A549 (cell line): ENCODE measurements at regions not wholly inside any gene's neighbourhood (a gene's known extent, or its start where the extent isn't known, plus 50 kb on each side); places are given as distances from the start of the nearest gene placed in this dataset.

Experiments
- ATAC-seq, 2 experiments: fragments of 200-7000 bp in 1 of 2; fragments of >200 bp in 1 of 2; cut with Nextera tagmentation in 1 of 2; cut with Tn5 transposase in 1 of 2; 3 replicates each; pipeline versions ENCODE4 v1.8.0 to v1.9.1; 2018 to 2020; ENCODE audit warnings: mild to moderate bottlenecking in 1 of 2, moderate library complexity in 1 of 2
- CTCF ChIA-PET: fragments of 300-600 bp; sonication (Branson Sonifier 250); formaldehyde crosslinking; extraction: SDS; loops from one replicate; lab custom pipeline; 2021; ENCODE audit warnings: antibody characterized with exemption, inconsistent platforms; lab: Yijun Ruan, JAX
- POLR2A ChIA-PET: fragments of 350-600 bp; formaldehyde crosslinking; extraction: SDS; loops from one replicate; lab custom pipeline; 2021; ENCODE audit warnings: antibody characterized with exemption, inconsistent platforms; lab: Yijun Ruan, JAX
- DNase-seq, 2 experiments: peaks; one replicate each; pipeline versions ENCODE4 v3.0.0 to v3.0.0-alpha.2; 2011 to 2016; ENCODE audit warnings: low read depth in 1 of 2, low spot score in 1 of 2
- FAIRE-seq: peaks from 2 replicates; lab custom pipeline; 2011; peaks lifted over from hg19 to GRCh38; lab: Jason Lieb, UNC
- H3K27ac ChIP-seq, 2 experiments: fragments of >200 bp; sonication (Bioruptor Twin); formaldehyde crosslinking; 3 replicates each; pipeline ENCODE4 v1.5.1; 2016 to 2017
- H3K4me1 ChIP-seq: fragments of >200 bp; sonication (Bioruptor Twin); formaldehyde crosslinking; 3 replicates; pipeline ENCODE4 v1.6.1; 2016
- H3K4me2 ChIP-seq: fragments of >200 bp; sonication (Bioruptor Twin); formaldehyde crosslinking; 3 replicates; pipeline ENCODE4 v1.6.1; 2016
- H3K4me3 ChIP-seq: fragments of >200 bp; sonication (Bioruptor Twin); formaldehyde crosslinking; 3 replicates; pipeline ENCODE4 v1.5.1; 2016
- H3K9me3 ChIP-seq: fragments of >200 bp; sonication (Bioruptor Twin); formaldehyde crosslinking; 3 replicates; pipeline ENCODE4 v1.6.1; 2016
- BHLHE40 ChIP-seq: IDR thresholded peaks from 2 replicates; pipeline ENCODE4 v1.6.1; 2012; ENCODE audit warnings: low read depth, low read length, inconsistent platforms
- CBX2 ChIP-seq: fragments of 200-600 bp; sonication (generic); IDR thresholded peaks from 2 replicates; pipeline ENCODE4 v1.6.1; 2016; ENCODE audit warnings: low read depth, mild to moderate bottlenecking, borderline replicate concordance
- CBX8 ChIP-seq: fragments of 200-600 bp; sonication (generic); IDR thresholded peaks from 2 replicates; pipeline ENCODE4 v1.6.1; 2016
- CHD4 ChIP-seq: fragments of 200-600 bp; sonication (generic); IDR thresholded peaks from 2 replicates; pipeline ENCODE4 v1.6.1; 2016; ENCODE audit warnings: antibody characterized with exemption, mild to moderate bottlenecking, borderline replicate concordance
- CTCF ChIP-seq: fragments of >200 bp; sonication (Bioruptor Twin); formaldehyde crosslinking; IDR thresholded peaks from 3 replicates; pipeline ENCODE4 v1.5.1; 2016
- EHF ChIP-seq: fragments of 250-450 bp; sonication (Bioruptor Pico); IDR thresholded peaks from 2 replicates; pipeline ENCODE4 v1.5.0; 2020; ENCODE audit warnings: mild to moderate bottlenecking
- EP300 ChIP-seq, 2 experiments: fragments of >200 bp; sonication (Bioruptor Twin); formaldehyde crosslinking; IDR thresholded peaks; 2 replicates in 1 of 2; 3 replicates in 1 of 2; pipeline ENCODE4 v1.6.1; 2016 to 2017
- HOXB5 ChIP-seq: fragments of 250-450 bp; sonication (Bioruptor Pico); IDR thresholded peaks from 2 replicates; pipeline ENCODE4 v1.5.0; 2020; ENCODE audit warnings: mild to moderate bottlenecking, moderate library complexity
- JUNB ChIP-seq: fragments of >200 bp; sonication (Bioruptor Twin); formaldehyde crosslinking; IDR thresholded peaks from 2 replicates; pipeline ENCODE4 v1.6.1; 2016
- KDM5A ChIP-seq: fragments of 200-600 bp; sonication (generic); IDR thresholded peaks from 2 replicates; pipeline ENCODE4 v1.6.1; 2016; ENCODE audit warnings: antibody characterized with exemption, mild to moderate bottlenecking
- MAZ ChIP-seq: fragments of 150-350 bp; IDR thresholded peaks from 2 replicates; pipeline ENCODE4 v1.6.1; 2014; ENCODE audit warnings: antibody characterized with exemption, low read depth, low read length, borderline replicate concordance
- NFE2L2 ChIP-seq: fragments of 150-350 bp; conservative IDR thresholded peaks from 2 replicates; pipeline ENCODE4 v1.6.1; 2014; ENCODE audit warnings: low read length
- NR3C1 ChIP-seq: fragments of >200 bp; sonication (Bioruptor Twin); formaldehyde crosslinking; IDR thresholded peaks from 3 replicates; pipeline ENCODE4 v1.6.1; 2017
- PHF8 ChIP-seq: fragments of 200-600 bp; sonication (generic); IDR thresholded peaks from 2 replicates; pipeline ENCODE4 v1.6.1; 2016; ENCODE audit warnings: low read depth, mild to moderate bottlenecking, antibody characterized with exemption, moderate library complexity, borderline replicate concordance
- POLR2AphosphoS2 ChIP-seq: conservative IDR thresholded peaks from 2 replicates; pipeline ENCODE4 v1.6.1; 2012; ENCODE audit warnings: low read length, improper control_type of control experiment, inconsistent platforms
- RAD21 ChIP-seq, 2 experiments: fragments of >200 bp in 1 of 2; sonication (Bioruptor Twin) in 1 of 2; formaldehyde crosslinking in 1 of 2; IDR thresholded peaks in 1 of 2; conservative IDR thresholded peaks in 1 of 2; 2 replicates in 1 of 2; 3 replicates in 1 of 2; pipeline ENCODE4 v1.6.1; 2012 to 2018; ENCODE audit warnings: inconsistent platforms in 1 of 2
- RARB ChIP-seq: fragments of 250-450 bp; sonication (Bioruptor Pico); IDR thresholded peaks from 2 replicates; pipeline ENCODE4 v1.8.0; 2021; ENCODE audit warnings: mild to moderate bottlenecking, moderate library complexity
- RCOR1 ChIP-seq: fragments of 150-350 bp; IDR thresholded peaks from 2 replicates; pipeline ENCODE4 v1.6.1; 2014; ENCODE audit warnings: antibody characterized with exemption, low read length, low read depth
- RFX5 ChIP-seq: fragments of 450-650 bp; IDR thresholded peaks from 2 replicates; pipeline ENCODE4 v1.7.1; 2014; ENCODE audit warnings: antibody characterized with exemption, mild to moderate bottlenecking, moderate library complexity
- SMC3 ChIP-seq: fragments of >200 bp; sonication (Bioruptor Twin); formaldehyde crosslinking; IDR thresholded peaks from 3 replicates; pipeline ENCODE4 v1.6.1; 2018; ENCODE audit warnings: inconsistent platforms
- SREBF2 ChIP-seq: fragments of 450-650 bp; IDR thresholded peaks from 2 replicates; pipeline ENCODE4 v1.6.1; 2014; ENCODE audit warnings: mild to moderate bottlenecking, moderate library complexity
- WGBS: methylation state at CpG from one replicate; pipeline ENCODE4 v1.1.6; 2017; ENCODE audit errors: missing lambda C conversion rate; 5-methylcytosine and 5-hydroxymethylcytosine counted together
- TF ChIP-seq, protein P1 (sequence below): IDR thresholded peaks from 2 replicates; pipeline ENCODE4 v1.6.1; 2012
- TF ChIP-seq, protein P2 (sequence below): fragments of >200 bp; sonication (Bioruptor Twin); formaldehyde crosslinking; IDR thresholded peaks from 3 replicates; pipeline ENCODE4 v1.6.1; 2016
- TF ChIP-seq, protein P3 (sequence below): fragments of >200 bp; sonication (Bioruptor Twin); formaldehyde crosslinking; IDR thresholded peaks from 2 replicates; pipeline ENCODE4 v1.6.1; 2016
- TF ChIP-seq, protein P4 (sequence below): fragments of 250-450 bp; sonication (Bioruptor Pico); IDR thresholded peaks from 2 replicates; pipeline ENCODE4 v1.5.0; 2020; ENCODE audit warnings: low read depth, mild to moderate bottlenecking, moderate library complexity
- TF ChIP-seq, protein P5 (sequence below): fragments of 250-450 bp; sonication (Bioruptor Pico); IDR thresholded peaks from 2 replicates; pipeline ENCODE4 v1.5.0; 2021; ENCODE audit warnings: mild to moderate bottlenecking, moderate library complexity, borderline replicate concordance

DNA sequence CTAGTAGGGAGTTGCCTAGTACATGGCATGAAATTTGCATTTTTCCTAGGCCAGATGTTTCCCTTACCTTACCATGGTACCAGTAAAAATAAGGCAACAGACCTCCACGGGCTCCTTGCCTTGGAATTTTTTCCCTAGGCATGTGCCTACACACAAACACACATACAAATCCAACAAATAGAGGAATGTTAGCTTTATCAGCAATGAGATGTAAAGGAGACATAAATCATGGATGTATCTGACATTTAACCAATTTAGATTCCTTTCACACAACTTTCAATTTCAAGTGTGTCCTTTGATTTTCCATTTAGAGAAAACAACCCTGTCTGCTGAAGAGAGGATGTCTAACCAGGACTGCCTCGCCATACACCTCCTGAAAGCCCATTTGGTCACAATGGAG, 209.7 kb upstream of the SP4 start:
- TF ChIP-seq, protein P1, sequence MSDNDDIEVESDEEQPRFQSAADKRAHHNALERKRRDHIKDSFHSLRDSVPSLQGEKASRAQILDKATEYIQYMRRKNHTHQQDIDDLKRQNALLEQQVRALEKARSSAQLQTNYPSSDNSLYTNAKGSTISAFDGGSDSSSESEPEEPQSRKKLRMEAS = no peak
- TF ChIP-seq RARB (CRISPR knock-in tag) = no peak
- TF ChIP-seq CBX8 = no peak
- no peak for TF ChIP-seq EP300 (IDR thresholded peaks at IDR 0.05)
- no peak for TF ChIP-seq MAZ
- no peak for TF ChIP-seq NFE2L2
- TF ChIP-seq SMC3 = no peak
- no peak for TF ChIP-seq EHF (CRISPR knock-in tag)
- TF ChIP-seq POLR2AphosphoS2 = no peak
- no peak for TF ChIP-seq BHLHE40
- TF ChIP-seq CTCF = no peak
- TF ChIP-seq PHF8 = no peak
- TF ChIP-seq RAD21 (conservative IDR thresholded peaks at IDR 0.05 in 1 of 2, IDR thresholded peaks at IDR 0.05 in 1 of 2) = no peak
- no peak for TF ChIP-seq RCOR1
- no peak for TF ChIP-seq HOXB5 (CRISPR knock-in tag)
- ATAC-seq (no peak), DNase-seq (no peak), FAIRE-seq (no peak)
- CTCF ChIA-PET = no interaction called here
- POLR2A ChIA-PET = no interaction called here
- WGBS = 0% methylated on average over 2 of the region's 2 CpGs
- Histone ChIP-seq H3K4me2 (no peak overlapping the region), H3K4me3 (no peak overlapping the region), H3K27ac (no peak overlapping the region), H3K4me1 (no peaks in the 10 kb centered on the region), H3K9me3 (no peaks in the 10 kb centered on the region)

DNA sequence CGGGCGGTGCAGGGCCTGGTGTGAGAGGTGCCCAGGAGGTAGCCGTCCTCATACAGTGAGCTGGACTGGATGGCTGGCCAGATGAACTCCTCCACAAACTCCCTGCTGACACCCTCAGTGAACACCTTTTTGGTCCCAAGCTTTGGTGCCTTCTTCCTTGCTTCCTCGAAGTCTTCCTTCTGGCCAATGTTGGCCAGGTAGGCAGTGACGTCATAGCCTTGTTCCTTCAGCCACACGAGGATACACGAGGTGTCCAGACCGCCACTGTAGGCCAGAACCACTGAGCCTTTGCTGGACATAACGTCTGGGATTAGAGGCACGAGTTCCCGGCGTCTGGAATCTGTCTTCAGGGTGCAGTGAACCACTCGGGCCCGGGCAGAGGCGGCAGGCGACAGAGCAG, 206.8 kb upstream of the SP4 start:
- Histone ChIP-seq H3K4me1 (no peaks in the 10 kb centered on the region), H3K9me3 (no peaks in the 10 kb centered on the region), H3K27ac (no peak overlapping the region), H3K4me3 (no peak overlapping the region), H3K4me2 (no peak overlapping the region)
- TF ChIP-seq CBX2 (no peak), RFX5 (no peak), JUNB (no peak), CHD4 (no peak), NR3C1 (no peak), RCOR1 (no peak), KDM5A (no peak), RARB (CRISPR knock-in tag) (no peak), SREBF2 (no peak), NFE2L2 (no peak)
- TF ChIP-seq, protein P2, sequence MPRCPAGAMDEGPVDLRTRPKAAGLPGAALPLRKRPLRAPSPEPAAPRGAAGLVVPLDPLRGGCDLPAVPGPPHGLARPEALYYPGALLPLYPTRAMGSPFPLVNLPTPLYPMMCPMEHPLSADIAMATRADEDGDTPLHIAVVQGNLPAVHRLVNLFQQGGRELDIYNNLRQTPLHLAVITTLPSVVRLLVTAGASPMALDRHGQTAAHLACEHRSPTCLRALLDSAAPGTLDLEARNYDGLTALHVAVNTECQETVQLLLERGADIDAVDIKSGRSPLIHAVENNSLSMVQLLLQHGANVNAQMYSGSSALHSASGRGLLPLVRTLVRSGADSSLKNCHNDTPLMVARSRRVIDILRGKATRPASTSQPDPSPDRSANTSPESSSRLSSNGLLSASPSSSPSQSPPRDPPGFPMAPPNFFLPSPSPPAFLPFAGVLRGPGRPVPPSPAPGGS = no peak
- TF ChIP-seq, protein P3, sequence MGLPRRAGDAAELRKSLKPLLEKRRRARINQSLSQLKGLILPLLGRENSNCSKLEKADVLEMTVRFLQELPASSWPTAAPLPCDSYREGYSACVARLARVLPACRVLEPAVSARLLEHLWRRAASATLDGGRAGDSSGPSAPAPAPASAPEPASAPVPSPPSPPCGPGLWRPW = no peak
- TF ChIP-seq, protein P4, sequence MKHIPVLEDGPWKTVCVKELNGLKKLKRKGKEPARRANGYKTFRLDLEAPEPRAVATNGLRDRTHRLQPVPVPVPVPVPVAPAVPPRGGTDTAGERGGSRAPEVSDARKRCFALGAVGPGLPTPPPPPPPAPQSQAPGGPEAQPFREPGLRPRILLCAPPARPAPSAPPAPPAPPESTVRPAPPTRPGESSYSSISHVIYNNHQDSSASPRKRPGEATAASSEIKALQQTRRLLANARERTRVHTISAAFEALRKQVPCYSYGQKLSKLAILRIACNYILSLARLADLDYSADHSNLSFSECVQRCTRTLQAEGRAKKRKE (CRISPR knock-in tag) = no peak
- TF ChIP-seq, protein P1 = no peak
- TF ChIP-seq, protein P5, sequence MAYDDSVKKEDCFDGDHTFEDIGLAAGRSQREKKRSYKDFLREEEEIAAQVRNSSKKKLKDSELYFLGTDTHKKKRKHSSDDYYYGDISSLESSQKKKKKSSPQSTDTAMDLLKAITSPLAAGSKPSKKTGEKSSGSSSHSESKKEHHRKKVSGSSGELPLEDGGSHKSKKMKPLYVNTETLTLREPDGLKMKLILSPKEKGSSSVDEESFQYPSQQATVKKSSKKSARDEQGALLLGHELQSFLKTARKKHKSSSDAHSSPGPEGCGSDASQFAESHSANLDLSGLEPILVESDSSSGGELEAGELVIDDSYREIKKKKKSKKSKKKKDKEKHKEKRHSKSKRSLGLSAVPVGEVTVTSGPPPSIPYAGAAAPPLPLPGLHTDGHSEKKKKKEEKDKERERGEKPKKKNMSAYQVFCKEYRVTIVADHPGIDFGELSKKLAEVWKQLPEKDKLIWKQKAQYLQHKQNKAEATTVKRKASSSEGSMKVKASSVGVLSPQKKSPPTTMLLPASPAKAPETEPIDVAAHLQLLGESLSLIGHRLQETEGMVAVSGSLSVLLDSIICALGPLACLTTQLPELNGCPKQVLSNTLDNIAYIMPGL (CRISPR knock-in tag) = no peak
- ChIA-PET POLR2A (no interaction called here), CTCF (interaction anchor here (1.4 kb wide), 1 partner anchor 33 kb away, joined by 4 read pairs; no protein-coding TSS in a partner anchor)
- DNase-seq (no peak), FAIRE-seq (no peak), ATAC-seq (no peak)
- 29% methylated on average over 12 of the region's 16 CpGs for WGBS
